KBM-7 (cell line): ENCODE measurements at regions not wholly inside any gene's neighbourhood (a gene's known extent, or its start where the extent isn't known, plus 50 kb on each side); places are given as distances from the start of the nearest gene placed in this dataset.
"Not testable (repeated sequence)": the region's sequence is repeated elsewhere in the genome, so short reads cannot be mapped to it uniquely, and the experiment has no call there.

Source experiments
- DNase-seq: peaks from one replicate; pipeline ENCODE4 v3.0.0-alpha.2; 2015
- in situ Hi-C: fragments of 300-500 bp; cut with MboI; formaldehyde crosslinking; loops from 2 replicates; pipeline ENCODE4 v1.14.3; 2020; ENCODE audit warnings: low sequenced_read_pairs, low pct_unique_long_range_greater_than_20kb, mixed read lengths

DNA sequence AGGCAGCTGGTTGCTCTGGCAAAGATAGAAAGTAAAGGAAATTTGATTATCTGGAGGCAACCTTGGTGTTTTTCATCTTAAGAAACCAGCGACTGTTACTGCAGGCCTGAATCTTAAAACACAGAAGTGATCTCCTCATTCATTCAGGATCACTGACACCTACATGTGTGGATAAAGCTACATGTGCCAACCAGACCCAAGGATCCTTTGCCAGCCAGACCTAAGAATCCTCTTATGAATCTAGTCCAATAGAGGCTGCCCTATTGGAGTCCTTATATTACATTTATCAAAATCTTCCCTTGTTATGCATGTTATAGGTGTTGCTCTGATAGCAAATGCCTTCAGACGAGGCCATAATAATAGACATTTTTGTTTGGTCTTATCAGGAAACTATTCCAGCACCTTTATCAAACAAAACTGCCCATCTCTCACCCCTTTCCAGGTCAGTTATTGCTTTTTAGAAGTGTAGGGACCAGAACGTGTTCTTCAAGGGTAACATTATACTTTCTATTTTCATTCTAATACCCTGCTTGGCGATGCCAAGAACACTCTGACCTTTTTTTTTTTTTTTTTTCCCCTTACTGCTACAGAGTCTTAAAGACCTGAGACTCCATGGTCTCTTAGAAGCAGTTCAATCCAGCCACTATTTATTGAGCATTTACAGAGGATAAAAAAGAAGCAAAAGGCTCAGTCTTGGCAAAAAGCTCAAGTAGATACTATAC lies 175.5 kb upstream of the PTBP2 start:
- in situ Hi-C loops: no loop called here

GRCh38 chr1:96550061-96550460 lies 171.5 kb upstream of the PTBP2 start:
- DNase-seq: no peak
- in situ Hi-C loops: no loop called here

More for the DNA sequence above, 175.5 kb upstream of the PTBP2 start:
- no peak for DNase-seq

DNA sequence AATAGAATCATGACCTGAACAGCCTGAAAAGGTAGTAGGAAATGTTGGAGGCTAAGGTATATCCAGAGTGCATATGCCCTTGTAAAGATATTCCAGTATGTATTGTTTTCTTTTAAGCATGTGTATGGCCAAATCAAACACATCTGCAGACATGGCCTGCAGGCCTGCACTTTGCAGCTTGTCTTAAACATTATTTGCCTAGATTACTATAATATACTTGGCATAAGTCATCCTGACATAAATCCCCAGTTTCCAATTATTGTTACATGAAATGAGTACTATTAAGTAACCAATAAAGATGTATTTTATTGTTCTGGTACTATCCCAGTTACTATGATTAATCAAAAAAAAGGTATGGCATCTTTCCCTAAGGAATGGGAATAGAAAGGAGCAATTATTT lies 169.1 kb upstream of the PTBP2 start:
- in situ Hi-C loops: no loop called here
- no peak for DNase-seq

GRCh38 chr1:96553811-96554210 lies 167.8 kb upstream of the PTBP2 start:
- no peak for DNase-seq
- in situ Hi-C loops: no loop called here

GRCh38 chr1:96554364-96554763 lies 167.2 kb upstream of the PTBP2 start:
- in situ Hi-C loops: no loop called here
- DNase-seq: no peak

DNA sequence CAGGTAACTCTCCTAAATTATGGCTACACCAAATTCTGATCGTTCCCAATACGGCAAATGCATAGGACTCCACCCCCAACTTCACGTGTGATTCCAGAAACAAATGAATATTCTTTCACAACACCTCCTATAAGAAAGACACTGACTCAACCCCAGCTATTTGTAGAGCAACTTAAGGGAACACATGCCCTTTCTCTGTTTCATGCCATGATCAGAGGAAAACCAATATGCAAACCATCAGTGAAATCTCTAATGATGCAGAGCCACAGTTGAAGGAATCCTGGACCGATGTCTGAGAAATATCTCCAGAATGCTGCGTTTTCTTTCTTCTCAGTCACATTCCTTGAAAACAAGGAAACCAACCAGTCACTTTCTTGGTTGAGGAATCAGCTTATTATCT lies 164.2 kb upstream of the PTBP2 start:
- no peak for DNase-seq
- in situ Hi-C loops: no loop called here

GRCh38 chr1:96558635-96559034 lies 162.9 kb upstream of the PTBP2 start:
- no peak for DNase-seq
- in situ Hi-C loops: no loop called here

- in situ Hi-C loops: no loop called here
- DNase-seq: no peak
Measured at GRCh38 chr1:96559181-96559580, 162.4 kb upstream of the PTBP2 start.

DNA sequence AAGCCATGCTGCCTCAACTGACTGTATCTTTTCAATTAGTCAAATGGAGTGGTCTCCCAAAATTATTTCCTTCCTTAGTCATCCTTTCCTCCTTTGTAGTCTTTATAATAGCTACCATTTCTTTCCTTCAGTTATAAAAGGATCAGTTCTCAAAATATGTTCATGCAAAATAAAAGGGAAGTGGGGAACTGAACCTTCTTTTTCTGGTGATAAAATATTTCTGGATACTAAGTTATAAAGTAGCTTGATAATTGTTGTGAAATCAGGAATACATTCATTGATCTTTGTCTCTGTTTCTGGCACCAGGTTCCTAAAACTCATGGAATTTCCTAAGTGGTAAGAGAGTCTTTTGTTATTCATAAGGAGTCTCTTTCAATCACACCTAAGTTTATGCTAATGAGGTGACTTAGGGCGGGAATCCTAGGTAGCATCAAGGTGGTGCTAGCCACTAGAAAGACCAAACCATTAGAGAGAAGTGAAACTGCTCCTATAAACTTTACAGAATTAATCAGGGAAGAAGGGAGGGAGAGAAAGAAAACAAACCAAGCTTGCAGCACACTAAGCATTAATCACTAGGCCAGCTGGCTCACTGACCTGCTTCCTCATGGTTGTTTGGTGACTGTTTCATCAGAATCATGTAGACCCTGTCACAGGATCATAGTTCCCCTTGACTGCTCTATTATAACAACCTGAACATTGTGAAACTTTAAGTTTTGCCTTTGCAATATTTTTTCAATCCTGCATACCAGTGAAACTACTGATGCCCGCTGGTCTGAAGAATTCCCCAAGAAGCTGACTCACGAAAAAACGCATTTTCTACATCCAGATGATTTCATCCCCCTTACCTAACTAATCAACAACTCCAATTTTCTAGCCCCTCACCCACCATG lies 161.6 kb upstream of the PTBP2 start:
- in situ Hi-C loops: no loop called here
- no peak for DNase-seq

DNA sequence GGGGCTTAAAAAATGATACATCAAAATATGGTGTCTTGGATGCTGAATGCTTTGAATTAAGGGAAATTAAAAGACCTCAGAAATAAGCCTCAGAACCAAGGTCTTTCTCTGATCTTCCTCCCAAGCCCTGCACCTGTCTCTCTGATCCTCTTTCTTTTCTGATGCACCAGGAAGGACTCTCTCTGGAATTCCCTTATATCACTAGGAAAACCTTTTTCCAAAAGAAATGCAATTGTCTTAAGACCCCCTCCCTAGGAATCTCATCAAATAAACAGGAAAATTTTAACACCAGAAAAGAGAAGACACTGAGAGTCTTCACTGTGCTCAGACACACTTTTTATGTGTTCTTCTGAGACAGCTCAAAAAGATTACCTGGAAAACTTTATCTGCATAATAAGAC lies 159.5 kb upstream of the PTBP2 start:
- DNase-seq: no peak

DNA sequence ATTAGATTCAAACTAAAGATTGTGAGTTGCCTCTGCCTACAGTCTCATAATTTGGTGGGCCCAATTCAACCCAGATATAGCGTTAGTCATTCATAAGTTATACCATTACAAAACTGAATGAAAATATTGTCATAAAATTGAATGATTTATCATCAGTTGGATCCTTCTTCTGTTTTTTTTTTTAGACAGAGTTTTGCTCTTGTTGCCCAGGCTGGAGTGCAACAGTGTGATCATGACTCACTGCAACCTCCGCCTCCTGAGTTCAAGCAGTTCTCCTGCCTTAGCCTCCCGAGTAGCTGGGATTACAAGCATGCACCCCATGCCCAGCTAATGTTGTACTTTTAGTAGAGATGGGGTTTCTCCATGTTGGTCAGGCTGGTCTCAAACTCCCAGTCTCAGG lies 157.2 kb upstream of the PTBP2 start:
- in situ Hi-C loops, DNase-seq: not testable (repeated sequence)

More for the DNA sequence above, 159.5 kb upstream of the PTBP2 start:
- in situ Hi-C loops: no loop called here

DNA sequence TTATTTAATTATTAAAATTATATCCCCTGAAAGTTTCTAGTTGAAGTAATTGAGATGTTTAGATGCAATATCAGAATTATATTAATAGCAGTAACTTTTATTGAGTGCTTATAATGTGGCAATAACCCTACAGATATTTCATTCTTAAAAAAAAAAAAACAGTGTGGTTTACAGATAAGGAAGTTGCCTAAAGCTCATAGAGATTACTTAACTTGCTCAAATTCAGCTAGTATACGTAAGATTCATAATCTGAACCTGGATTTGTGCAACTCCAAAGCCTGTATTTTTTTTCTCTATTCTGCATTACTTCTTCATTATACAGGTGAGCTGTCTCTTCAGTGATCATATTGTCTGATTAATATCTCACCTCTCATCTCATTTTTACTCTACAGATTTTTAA lies 156.0 kb upstream of the PTBP2 start:
- DNase-seq: no peak

GRCh38 chr1:96568639-96569038 lies 152.9 kb upstream of the PTBP2 start:
- no peak for DNase-seq

More for the DNA sequence above, 156.0 kb upstream of the PTBP2 start:
- in situ Hi-C loops: no loop called here

DNA sequence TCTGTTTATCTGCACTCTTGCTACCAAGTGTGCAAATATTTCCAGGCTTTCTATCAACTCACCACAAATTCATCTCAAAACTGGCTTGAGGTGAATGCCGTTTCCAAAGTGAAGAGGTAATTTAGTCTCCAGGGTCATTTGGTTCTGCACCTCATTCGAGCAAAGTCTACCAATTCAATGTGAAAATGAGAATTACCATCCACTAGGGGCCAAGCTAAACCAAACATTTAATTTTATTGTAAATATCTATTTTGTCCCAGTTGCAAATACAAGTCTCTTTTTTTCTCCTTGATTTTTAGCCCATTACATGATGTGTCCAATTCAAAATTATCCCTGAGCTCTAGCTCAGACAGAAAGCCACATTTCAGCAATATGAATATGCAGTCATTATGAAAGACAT lies 152.3 kb upstream of the PTBP2 start:
- no peak for DNase-seq
- in situ Hi-C loops: no loop called here

More at GRCh38 chr1:96568639-96569038, 152.9 kb upstream of the PTBP2 start:
- in situ Hi-C loops: no loop called here

- DNase-seq: no peak
- in situ Hi-C loops: no loop called here
Measured at GRCh38 chr1:96579636-96580035, 141.9 kb upstream of the PTBP2 start.

DNA sequence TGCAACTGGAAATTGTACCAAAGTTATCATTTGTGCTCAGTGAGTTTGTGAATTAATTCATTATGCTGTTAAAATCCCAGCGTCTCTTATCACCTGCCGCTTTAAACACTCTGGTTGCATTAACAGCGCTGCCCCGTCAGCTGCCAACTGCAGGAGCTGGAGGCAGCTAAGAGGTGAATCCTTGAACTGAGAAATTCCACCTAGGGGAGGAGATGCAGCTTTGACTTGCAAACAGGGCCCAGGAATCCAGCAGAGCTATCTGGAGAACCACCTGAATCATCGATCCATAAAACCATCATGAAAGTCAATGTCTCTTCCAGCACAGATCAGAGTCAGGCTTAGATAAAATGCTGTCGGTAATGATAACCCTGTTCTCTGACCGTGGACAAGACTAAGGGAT lies 140.7 kb upstream of the PTBP2 start:
- DNase-seq: no peak
- in situ Hi-C loops: no loop called here

GRCh38 chr1:96581772-96582171 lies 139.8 kb upstream of the PTBP2 start:
- DNase-seq: no peak
- in situ Hi-C loops: no loop called here

- in situ Hi-C loops: no loop called here
- no peak for DNase-seq
Measured at GRCh38 chr1:96583903-96584302, 137.7 kb upstream of the PTBP2 start.

- in situ Hi-C loops: no loop called here
Measured at GRCh38 chr1:96587222-96587621, 134.4 kb upstream of the PTBP2 start.

GRCh38 chr1:96588416-96588995 lies 133.1 kb upstream of the PTBP2 start:
- no peak for DNase-seq
- in situ Hi-C loops: no loop called here

More at GRCh38 chr1:96587222-96587621, 134.4 kb upstream of the PTBP2 start:
- DNase-seq: no peak
